HG02981 (cell line): ENCODE measurements at regions not wholly inside any gene's neighbourhood (a gene's known extent, or its start where the extent isn't known, plus 50 kb on each side); places are given as distances from the start of the nearest gene placed in this dataset.
"Not testable (repeated sequence)": the region's sequence is repeated elsewhere in the genome, so short reads cannot be mapped to it uniquely, and the experiment has no call there.

Experiments used
- ATAC-seq: cut with Tn5 transposase; IDR thresholded peaks from one replicate; pipeline ENCODE4 v1.9.1; 2021; ENCODE audit warnings: mild to moderate bottlenecking, moderate library complexity; ENCODE audit not compliant: unreplicated experiment

GRCh38 chr3:98644168-98644567 is 50.8 kb upstream of the CPOX start:
- no peak for ATAC-seq

GRCh38 chr3:98645039-98645438 is 51.6 kb upstream of the CPOX start:
- ATAC-seq: no peak

GRCh38 chr3:98646680-98647079 is 53.3 kb upstream of the CPOX start:
- no peak for ATAC-seq

GRCh38 chr3:98647197-98647596 is 53.8 kb upstream of the CPOX start:
- ATAC-seq: no peak

- no peak for ATAC-seq
These were observed 57.8 kb upstream of the CPOX start for GRCh38 chr3:98650971-98651779.

- no peak for ATAC-seq
These were observed 58.3 kb upstream of the CPOX start for GRCh38 chr3:98651780-98652077.

GRCh38 chr3:98655666-98656065 is 62.3 kb upstream of the CPOX start:
- ATAC-seq: no peak

- peak; percentile 94 for ATAC-seq
These were observed 64.0 kb upstream of the CPOX start for GRCh38 chr3:98657457-98657856.

- no peak for ATAC-seq
These were observed 69.3 kb upstream of the CPOX start for GRCh38 chr3:98662699-98663098.

- ATAC-seq: no peak
These were observed 76.6 kb upstream of the CPOX start for GRCh38 chr3:98670020-98670419.

GRCh38 chr3:98679986-98680385 is 83.2 kb upstream of the ST3GAL6 start:
- no peak for ATAC-seq

GRCh38 chr3:98680723-98681122 is 82.4 kb upstream of the ST3GAL6 start:
- no peak for ATAC-seq

- no peak for ATAC-seq
These were observed 81.7 kb upstream of the ST3GAL6 start for GRCh38 chr3:98681486-98681885.

GRCh38 chr3:98682391-98682790 is 80.7 kb upstream of the ST3GAL6 start:
- ATAC-seq: not testable (repeated sequence)

GRCh38 chr3:98688363-98688762 is 74.8 kb upstream of the ST3GAL6 start:
- ATAC-seq: no peak

GRCh38 chr3:98690876-98691275 is 72.3 kb upstream of the ST3GAL6 start:
- no peak for ATAC-seq

- ATAC-seq: no peak
These were observed 71.2 kb upstream of the ST3GAL6 start for GRCh38 chr3:98691897-98692296.

- no peak for ATAC-seq
These were observed 70.2 kb upstream of the ST3GAL6 start for GRCh38 chr3:98692787-98693473.

GRCh38 chr3:98695796-98696195 is 67.3 kb upstream of the ST3GAL6 start:
- ATAC-seq: no peak

- not testable (repeated sequence) for ATAC-seq
These were observed 66.8 kb upstream of the ST3GAL6 start for GRCh38 chr3:98696296-98696695.

GRCh38 chr3:98697225-98697624 is 65.9 kb upstream of the ST3GAL6 start:
- no peak for ATAC-seq

GRCh38 chr3:98699132-98699531 is 64.0 kb upstream of the ST3GAL6 start:
- no peak for ATAC-seq
